Liver (tissue), 8 donors: ENCODE measurements at regions not wholly inside any gene's neighbourhood (a gene's known extent, or its start where the extent isn't known, plus 50 kb on each side); places are given as distances from the start of the nearest gene placed in this dataset.

ENCODE experiments used
- DNase-seq: peaks from one replicate; pipeline ENCODE4 v3.0.0-alpha.2; 2017; ENCODE audit warnings: low spot score
- H3K27ac ChIP-seq, 2 donors: one replicate each; pipeline ENCODE4 v1.7.0; 2013; ENCODE audit warnings: inconsistent platforms in 2 of 2, low read length in 2 of 2, control low read depth in 1 of 2, low read depth in 1 of 2, mild to moderate bottlenecking in 1 of 2
- H3K27me3 ChIP-seq, 4 donors: one replicate each; pipeline versions ENCODE4 v1.6.1 to v1.7.0; 2013; ENCODE audit warnings: low read length in 3 of 4, inconsistent platforms in 1 of 4, mild to moderate bottlenecking in 1 of 4, moderate library complexity in 1 of 4; ENCODE audit not compliant: control insufficient read depth in 4 of 4, insufficient read depth in 4 of 4
- H3K36me3 ChIP-seq, 4 donors: one replicate each; pipeline versions ENCODE4 v1.6.1 to v1.7.0; 2013; ENCODE audit warnings: low read length in 3 of 4, mild to moderate bottlenecking in 3 of 4, low read depth in 1 of 4, moderate library complexity in 1 of 4; ENCODE audit not compliant: control insufficient read depth in 4 of 4, insufficient read depth in 3 of 4
- H3K4me1 ChIP-seq, 4 donors: one replicate each; pipeline versions ENCODE4 v1.6.1 to v1.7.0; 2013; ENCODE audit warnings: low read length in 3 of 4, mild to moderate bottlenecking in 3 of 4, moderate library complexity in 1 of 4; ENCODE audit not compliant: control insufficient read depth in 4 of 4, insufficient read depth in 4 of 4
- H3K4me3 ChIP-seq, 3 donors: one replicate each; pipeline versions ENCODE4 v1.6.1 to v1.7.0; 2013; ENCODE audit warnings: low read length in 3 of 3, control low read depth in 1 of 3, low read depth in 1 of 3, mild to moderate bottlenecking in 1 of 3
- H3K9ac ChIP-seq, 2 donors: one replicate each; pipeline ENCODE4 v1.7.0; 2013; ENCODE audit warnings: low read length in 2 of 2, mild to moderate bottlenecking in 2 of 2, moderate library complexity in 2 of 2, control low read depth in 1 of 2, low read depth in 1 of 2
- H3K9me3 ChIP-seq, 4 donors: one replicate each; pipeline versions ENCODE4 v1.6.1 to v1.7.0; 2013; ENCODE audit warnings: low read length in 3 of 4; ENCODE audit not compliant: control insufficient read depth in 4 of 4
- EGR1 ChIP-seq, 2 donors: IDR thresholded peaks; 2 replicates each; pipeline ENCODE4 v1.6.1; 2016 to 2018; ENCODE audit warnings: antibody characterized with exemption in 2 of 2, low read depth in 2 of 2
- FOXA1 ChIP-seq: IDR thresholded peaks from 2 replicates; pipeline ENCODE4 v1.6.1; 2016; ENCODE audit warnings: antibody characterized with exemption
- FOXA2 ChIP-seq: IDR thresholded peaks from 2 replicates; pipeline ENCODE4 v1.6.1; 2016; ENCODE audit warnings: antibody characterized with exemption
- GABPA ChIP-seq, 2 donors: IDR thresholded peaks in 1 of 2; conservative IDR thresholded peaks in 1 of 2; 2 replicates each; pipeline ENCODE4 v1.6.1; 2016; ENCODE audit warnings: antibody characterized with exemption in 2 of 2, mild to moderate bottlenecking in 1 of 2, moderate library complexity in 1 of 2
- HNF4A ChIP-seq, 2 donors: conservative IDR thresholded peaks; 2 replicates each; pipeline ENCODE4 v1.6.1; 2016; ENCODE audit warnings: antibody characterized with exemption in 2 of 2, mild to moderate bottlenecking in 2 of 2
- HNF4G ChIP-seq: IDR thresholded peaks from 2 replicates; pipeline ENCODE4 v1.6.1; 2016; ENCODE audit warnings: antibody characterized with exemption
- JUND ChIP-seq, 2 donors: IDR thresholded peaks; 2 replicates each; pipeline ENCODE4 v1.6.1; 2016; ENCODE audit warnings: antibody characterized with exemption in 2 of 2
- NR2F2 ChIP-seq: IDR thresholded peaks from 2 replicates; pipeline ENCODE4 v1.6.1; 2016; ENCODE audit warnings: antibody characterized with exemption
- RAD21 ChIP-seq, 2 donors: IDR thresholded peaks; 2 replicates each; pipeline ENCODE4 v1.6.1; 2016; ENCODE audit warnings: antibody characterized with exemption in 2 of 2, mild to moderate bottlenecking in 2 of 2
- RXRA ChIP-seq, 2 donors: IDR thresholded peaks; 2 replicates each; pipeline ENCODE4 v1.6.1; 2017 to 2018; ENCODE audit warnings: antibody characterized with exemption in 2 of 2, mild to moderate bottlenecking in 1 of 2
- SP1 ChIP-seq: IDR thresholded peaks from 2 replicates; pipeline ENCODE4 v1.6.1; 2018; ENCODE audit warnings: antibody characterized with exemption, mild to moderate bottlenecking
- YY1 ChIP-seq: IDR thresholded peaks from 2 replicates; pipeline ENCODE4 v1.6.1; 2016; ENCODE audit warnings: antibody characterized with exemption, mild to moderate bottlenecking
- WGBS: extraction: QIAGEN DNeasy Blood & Tissue Kit; methylation state at CpG from one replicate; pipeline ENCODE4 v1.1.7; 2013; 5-methylcytosine and 5-hydroxymethylcytosine counted together
- TF ChIP-seq, protein P1 (sequence below): IDR thresholded peaks from 2 replicates; pipeline ENCODE4 v1.6.1; 2016; ENCODE audit warnings: antibody characterized with exemption
- TF ChIP-seq, protein P2 (sequence below): IDR thresholded peaks from 2 replicates; pipeline ENCODE4 v1.6.1; 2016; ENCODE audit warnings: antibody characterized with exemption, mild to moderate bottlenecking
- TF ChIP-seq, protein P3 (sequence below): fragments of 150-350 bp; IDR thresholded peaks from 2 replicates; pipeline ENCODE4 v1.5.1; 2017; ENCODE audit warnings: improper control_type of control experiment, low read depth, low read length; ENCODE audit not compliant: missing input control
- TF ChIP-seq, protein P4 (sequence below): IDR thresholded peaks from 2 replicates; pipeline ENCODE4 v1.6.1; 2016; ENCODE audit warnings: antibody characterized with exemption
- TF ChIP-seq, protein P5 (sequence below): IDR thresholded peaks from 2 replicates; pipeline ENCODE4 v1.6.1; 2016; ENCODE audit warnings: antibody characterized with exemption
- donor health status: healthy.
- donor health status: healthy.
- donor health status: healthy.
- donor health status: healthy.
- donor health status: healthy.

DNA sequence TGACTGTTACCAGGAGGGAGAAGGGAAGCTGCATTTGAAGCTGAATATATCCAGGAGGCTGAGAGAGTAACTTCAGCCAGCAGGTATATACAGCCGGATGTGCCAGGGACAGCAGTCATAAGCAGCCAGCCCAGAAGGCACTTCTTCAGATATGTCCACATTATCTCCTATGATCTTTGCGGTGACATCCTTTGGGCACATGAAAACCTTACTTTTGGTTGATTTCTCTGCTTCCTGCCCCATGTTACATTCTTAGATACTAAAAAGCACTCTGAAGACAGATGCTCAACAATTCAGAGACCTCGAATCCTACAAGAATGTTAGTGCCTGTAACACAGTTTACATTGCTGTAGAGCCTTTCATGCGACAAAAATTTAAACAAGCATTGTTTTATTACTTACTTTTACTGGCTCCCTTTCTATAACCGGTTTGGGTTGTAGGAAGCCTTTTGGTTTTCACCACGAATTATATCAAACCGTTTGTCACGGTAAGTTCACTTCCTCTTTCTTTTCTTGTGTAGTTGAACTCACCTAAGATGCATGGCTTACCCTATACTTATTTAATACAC lies 50.3 kb upstream of the TLK1 start:
- Histone ChIP-seq H3K36me3 (no peaks in the 10 kb centered on the region), H3K4me3 (no peak overlapping the region), H3K27me3 (no peaks in the 10 kb centered on the region), H3K9me3 (no peaks in the 10 kb centered on the region), H3K4me1 (no peaks in the 10 kb centered on the region), H3K9ac (no peak overlapping the region), H3K27ac (no peak overlapping the region)
- DNase-seq: no peak
- WGBS: 68% methylated on average over 8 of the region's 8 CpGs
- TF ChIP-seq FOXA1 (no peak), EGR1 (IDR thresholded peaks at IDR 0.05; ENCODE audit: low read depth in 2 of 2) (no peak), FOXA2 (no peak), SP1 (no peak), RAD21 (IDR thresholded peaks at IDR 0.05) (no peak), HNF4G (no peak), YY1 (no peak), RXRA (IDR thresholded peaks at IDR 0.05) (no peak), GABPA (IDR thresholded peaks at IDR 0.05 in 1 of 2, conservative IDR thresholded peaks at IDR 0.05 in 1 of 2) (no peak), HNF4A (conservative IDR thresholded peaks at IDR 0.05) (no peak), JUND (IDR thresholded peaks at IDR 0.05) (no peak), NR2F2 (no peak)
- TF ChIP-seq, protein P1, sequence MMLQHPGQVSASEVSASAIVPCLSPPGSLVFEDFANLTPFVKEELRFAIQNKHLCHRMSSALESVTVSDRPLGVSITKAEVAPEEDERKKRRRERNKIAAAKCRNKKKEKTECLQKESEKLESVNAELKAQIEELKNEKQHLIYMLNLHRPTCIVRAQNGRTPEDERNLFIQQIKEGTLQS: no peak
- TF ChIP-seq, protein P2, sequence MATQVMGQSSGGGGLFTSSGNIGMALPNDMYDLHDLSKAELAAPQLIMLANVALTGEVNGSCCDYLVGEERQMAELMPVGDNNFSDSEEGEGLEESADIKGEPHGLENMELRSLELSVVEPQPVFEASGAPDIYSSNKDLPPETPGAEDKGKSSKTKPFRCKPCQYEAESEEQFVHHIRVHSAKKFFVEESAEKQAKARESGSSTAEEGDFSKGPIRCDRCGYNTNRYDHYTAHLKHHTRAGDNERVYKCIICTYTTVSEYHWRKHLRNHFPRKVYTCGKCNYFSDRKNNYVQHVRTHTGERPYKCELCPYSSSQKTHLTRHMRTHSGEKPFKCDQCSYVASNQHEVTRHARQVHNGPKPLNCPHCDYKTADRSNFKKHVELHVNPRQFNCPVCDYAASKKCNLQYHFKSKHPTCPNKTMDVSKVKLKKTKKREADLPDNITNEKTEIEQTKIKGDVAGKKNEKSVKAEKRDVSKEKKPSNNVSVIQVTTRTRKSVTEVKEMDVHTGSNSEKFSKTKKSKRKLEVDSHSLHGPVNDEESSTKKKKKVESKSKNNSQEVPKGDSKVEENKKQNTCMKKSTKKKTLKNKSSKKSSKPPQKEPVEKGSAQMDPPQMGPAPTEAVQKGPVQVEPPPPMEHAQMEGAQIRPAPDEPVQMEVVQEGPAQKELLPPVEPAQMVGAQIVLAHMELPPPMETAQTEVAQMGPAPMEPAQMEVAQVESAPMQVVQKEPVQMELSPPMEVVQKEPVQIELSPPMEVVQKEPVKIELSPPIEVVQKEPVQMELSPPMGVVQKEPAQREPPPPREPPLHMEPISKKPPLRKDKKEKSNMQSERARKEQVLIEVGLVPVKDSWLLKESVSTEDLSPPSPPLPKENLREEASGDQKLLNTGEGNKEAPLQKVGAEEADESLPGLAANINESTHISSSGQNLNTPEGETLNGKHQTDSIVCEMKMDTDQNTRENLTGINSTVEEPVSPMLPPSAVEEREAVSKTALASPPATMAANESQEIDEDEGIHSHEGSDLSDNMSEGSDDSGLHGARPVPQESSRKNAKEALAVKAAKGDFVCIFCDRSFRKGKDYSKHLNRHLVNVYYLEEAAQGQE: no peak
- TF ChIP-seq, protein P3, sequence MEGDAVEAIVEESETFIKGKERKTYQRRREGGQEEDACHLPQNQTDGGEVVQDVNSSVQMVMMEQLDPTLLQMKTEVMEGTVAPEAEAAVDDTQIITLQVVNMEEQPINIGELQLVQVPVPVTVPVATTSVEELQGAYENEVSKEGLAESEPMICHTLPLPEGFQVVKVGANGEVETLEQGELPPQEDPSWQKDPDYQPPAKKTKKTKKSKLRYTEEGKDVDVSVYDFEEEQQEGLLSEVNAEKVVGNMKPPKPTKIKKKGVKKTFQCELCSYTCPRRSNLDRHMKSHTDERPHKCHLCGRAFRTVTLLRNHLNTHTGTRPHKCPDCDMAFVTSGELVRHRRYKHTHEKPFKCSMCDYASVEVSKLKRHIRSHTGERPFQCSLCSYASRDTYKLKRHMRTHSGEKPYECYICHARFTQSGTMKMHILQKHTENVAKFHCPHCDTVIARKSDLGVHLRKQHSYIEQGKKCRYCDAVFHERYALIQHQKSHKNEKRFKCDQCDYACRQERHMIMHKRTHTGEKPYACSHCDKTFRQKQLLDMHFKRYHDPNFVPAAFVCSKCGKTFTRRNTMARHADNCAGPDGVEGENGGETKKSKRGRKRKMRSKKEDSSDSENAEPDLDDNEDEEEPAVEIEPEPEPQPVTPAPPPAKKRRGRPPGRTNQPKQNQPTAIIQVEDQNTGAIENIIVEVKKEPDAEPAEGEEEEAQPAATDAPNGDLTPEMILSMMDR: no peak
- TF ChIP-seq, protein P4, sequence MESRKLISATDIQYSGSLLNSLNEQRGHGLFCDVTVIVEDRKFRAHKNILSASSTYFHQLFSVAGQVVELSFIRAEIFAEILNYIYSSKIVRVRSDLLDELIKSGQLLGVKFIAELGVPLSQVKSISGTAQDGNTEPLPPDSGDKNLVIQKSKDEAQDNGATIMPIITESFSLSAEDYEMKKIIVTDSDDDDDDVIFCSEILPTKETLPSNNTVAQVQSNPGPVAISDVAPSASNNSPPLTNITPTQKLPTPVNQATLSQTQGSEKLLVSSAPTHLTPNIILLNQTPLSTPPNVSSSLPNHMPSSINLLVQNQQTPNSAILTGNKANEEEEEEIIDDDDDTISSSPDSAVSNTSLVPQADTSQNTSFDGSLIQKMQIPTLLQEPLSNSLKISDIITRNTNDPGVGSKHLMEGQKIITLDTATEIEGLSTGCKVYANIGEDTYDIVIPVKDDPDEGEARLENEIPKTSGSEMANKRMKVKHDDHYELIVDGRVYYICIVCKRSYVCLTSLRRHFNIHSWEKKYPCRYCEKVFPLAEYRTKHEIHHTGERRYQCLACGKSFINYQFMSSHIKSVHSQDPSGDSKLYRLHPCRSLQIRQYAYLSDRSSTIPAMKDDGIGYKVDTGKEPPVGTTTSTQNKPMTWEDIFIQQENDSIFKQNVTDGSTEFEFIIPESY: no peak
- TF ChIP-seq, protein P5, sequence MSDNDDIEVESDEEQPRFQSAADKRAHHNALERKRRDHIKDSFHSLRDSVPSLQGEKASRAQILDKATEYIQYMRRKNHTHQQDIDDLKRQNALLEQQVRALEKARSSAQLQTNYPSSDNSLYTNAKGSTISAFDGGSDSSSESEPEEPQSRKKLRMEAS: no peak
